ENCODE measurements at regions not wholly inside any gene's neighbourhood (a gene's known extent, or its start where the extent isn't known, plus 50 kb on each side); places are given as distances from the start of the nearest gene placed in this dataset.

GRCh38 chrX:149274516-149275105 is 230.5 kb downstream of the IDS start:
- Histone ChIP-seq H3K4me2 (ENCODE audit: low read length) (no peak overlapping the region), H3K9me3 (ENCODE audit: control insufficient read depth, low read length) (no peaks in the 10 kb centered on the region), H3K9ac (no peak overlapping the region), H3K79me2 (no peaks in the 10 kb centered on the region), H3K4me1 (no peaks in the 10 kb centered on the region), H2AFZ (no peak overlapping the region), H3K4me3 (ENCODE audit: low read depth, low read length) (no peak overlapping the region), H3K27me3 (ENCODE audit: control insufficient read depth, insufficient read depth, low read length) (no peaks in the 10 kb centered on the region), H3K27ac (no peak overlapping the region), H3K36me3 (ENCODE audit: control insufficient read depth, insufficient read depth, low read length) (no peaks in the 10 kb centered on the region)
- TF ChIP-seq CTCF (IDR thresholded peaks at IDR 0.05) = no peak

GRCh38 chrX:149272690-149273463 is 232.2 kb downstream of the IDS start:
- no peaks in the 10 kb centered on the region for H3K4me1 ChIP-seq

GRCh38 chrX:149267878-149268813 is 237.0 kb downstream of the IDS start:
- Histone ChIP-seq H3K27ac (no peak overlapping the region), H3K9ac (no peak overlapping the region), H3K4me3 (ENCODE audit: low read depth, low read length) (no peak overlapping the region), H3K4me2 (ENCODE audit: low read length) (no peak overlapping the region), H3K27me3 (ENCODE audit: control insufficient read depth, insufficient read depth, low read length) (no peaks in the 10 kb centered on the region), H2AFZ (no peak overlapping the region), H3K36me3 (ENCODE audit: control insufficient read depth, insufficient read depth, low read length) (no peaks in the 10 kb centered on the region), H3K79me2 (no peaks in the 10 kb centered on the region), H3K4me1 (no peaks in the 10 kb centered on the region), H3K9me3 (ENCODE audit: control insufficient read depth, low read length) (no peaks in the 10 kb centered on the region)
- TF ChIP-seq CTCF (IDR thresholded peaks at IDR 0.05) = no peak

More at GRCh38 chrX:149272690-149273463, 232.2 kb downstream of the IDS start:
- H3K4me2 ChIP-seq (ENCODE audit: low read length) = no peak overlapping the region
- no peak overlapping the region for H3K4me3 ChIP-seq (ENCODE audit: low read depth, low read length)
- no peaks in the 10 kb centered on the region for H3K9me3 ChIP-seq (ENCODE audit: control insufficient read depth, low read length)
- no peak overlapping the region for H3K9ac ChIP-seq
- H3K27ac ChIP-seq = no peak overlapping the region
- no peak overlapping the region for H2AFZ ChIP-seq
- H3K79me2 ChIP-seq = no peaks in the 10 kb centered on the region
- no peak for TF ChIP-seq CTCF (IDR thresholded peaks at IDR 0.05)
- no peaks in the 10 kb centered on the region for H3K36me3 ChIP-seq (ENCODE audit: control insufficient read depth, insufficient read depth, low read length)
- H3K27me3 ChIP-seq (ENCODE audit: control insufficient read depth, insufficient read depth, low read length) = no peaks in the 10 kb centered on the region

- Histone ChIP-seq H3K79me2 (no peaks in the 10 kb centered on the region), H3K9ac (no peak overlapping the region), H3K4me3 (ENCODE audit: low read depth, low read length) (no peak overlapping the region), H2AFZ (no peak overlapping the region), H3K27me3 (ENCODE audit: control insufficient read depth, insufficient read depth, low read length) (no peaks in the 10 kb centered on the region), H3K27ac (no peak overlapping the region), H3K4me2 (ENCODE audit: low read length) (no peak overlapping the region), H3K9me3 (ENCODE audit: control insufficient read depth, low read length) (no peaks in the 10 kb centered on the region), H3K36me3 (ENCODE audit: control insufficient read depth, insufficient read depth, low read length) (no peaks in the 10 kb centered on the region), H3K4me1 (no peaks in the 10 kb centered on the region)
- no peak for TF ChIP-seq CTCF (IDR thresholded peaks at IDR 0.05)
These were observed 243.0 kb downstream of the IDS start for GRCh38 chrX:149262086-149262485.

Measured in parathyroid adenoma (tissue), 2 donors.